ENCODE measurements at regions not wholly inside any gene's neighbourhood (a gene's known extent, or its start where the extent isn't known, plus 50 kb on each side); places are given as distances from the start of the nearest gene placed in this dataset.
"Not testable (repeated sequence)": the region's sequence is repeated elsewhere in the genome, so short reads cannot be mapped to it uniquely, and the experiment has no call there.

DNA sequence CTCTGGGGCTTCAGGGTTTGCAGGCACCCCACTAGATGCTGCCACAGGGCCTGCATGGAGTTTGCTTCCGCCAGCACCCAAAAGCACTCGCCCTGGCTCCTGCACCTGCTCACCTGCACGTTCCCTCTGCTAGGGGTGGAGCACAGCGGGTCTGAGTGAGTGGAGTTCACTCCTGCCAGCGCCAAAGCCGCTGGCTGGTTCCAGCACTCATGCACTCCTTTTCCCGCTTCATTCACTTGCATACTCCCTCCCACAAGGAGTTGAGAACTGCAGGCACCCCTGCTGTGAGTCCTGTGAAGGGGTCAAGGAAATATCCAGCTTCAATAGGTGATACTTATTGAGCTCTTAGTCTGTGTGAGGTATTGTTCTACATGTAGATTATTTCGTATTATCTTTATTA, 537.5 kb downstream of the NR2F2 start:
- Mint-ChIP-seq H3K4me1 (no peaks in the 10 kb centered on the region), H3K36me3 (ENCODE audit: low read depth) (no peaks in the 10 kb centered on the region), H3K27ac (no peak overlapping the region), H3K9me3 (peaks cover 3% of the 10 kb centered on the region), H3K27me3 (no peaks in the 10 kb centered on the region), H3K4me3 (no peak overlapping the region)
- DNase-seq = no peak
- ChIA-PET POLR2A (no interaction called here), CTCF (no interaction called here)

DNA sequence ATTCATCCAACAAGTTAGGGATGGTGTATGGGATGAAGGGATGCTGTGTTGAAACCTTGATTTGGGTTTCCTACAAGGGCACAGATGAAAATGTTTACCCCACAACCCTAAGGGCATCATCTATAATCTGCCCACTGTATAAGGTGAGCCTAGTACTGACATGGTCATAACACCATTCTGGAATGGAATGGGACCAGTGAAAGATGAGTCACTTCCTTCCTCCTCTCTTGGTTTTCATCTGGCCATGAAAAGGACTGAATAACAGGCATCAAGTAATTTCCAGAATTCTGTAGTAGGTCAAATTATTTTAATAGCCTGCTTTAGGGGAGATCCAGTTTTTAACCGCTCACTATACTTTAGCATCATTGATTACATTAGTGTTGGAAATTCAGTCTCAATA, 538.6 kb downstream of the NR2F2 start:
- H3K4me1 Mint-ChIP-seq = no peaks in the 10 kb centered on the region
- no peak for DNase-seq
- no peak overlapping the region for H3K4me3 Mint-ChIP-seq
- H3K27ac Mint-ChIP-seq = no peak overlapping the region
- H3K36me3 Mint-ChIP-seq (ENCODE audit: low read depth) = no peaks in the 10 kb centered on the region
- CTCF ChIA-PET = no interaction called here
- POLR2A ChIA-PET = no interaction called here
- H3K9me3 Mint-ChIP-seq = peaks cover 6% of the 10 kb centered on the region
- no peaks in the 10 kb centered on the region for H3K27me3 Mint-ChIP-seq

DNA sequence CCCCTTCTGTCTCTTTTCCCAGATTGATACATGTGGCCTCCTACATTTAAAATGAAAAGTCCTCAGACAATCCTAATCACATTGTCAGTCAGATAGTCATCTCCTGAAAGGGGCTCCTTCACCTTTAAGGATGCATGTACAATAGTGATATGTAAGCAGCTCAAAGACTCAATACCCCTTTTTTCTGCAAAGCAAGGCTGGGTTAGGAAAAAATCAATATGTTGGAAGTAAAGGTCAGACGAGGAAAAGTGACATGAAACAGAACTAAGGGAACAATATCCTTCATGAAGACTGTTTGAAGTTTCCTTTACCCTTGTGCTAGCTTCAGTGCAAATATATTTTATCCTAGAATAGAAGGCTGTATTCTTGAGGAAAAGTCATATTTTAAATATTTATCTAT, 539.3 kb downstream of the NR2F2 start:
- CTCF ChIA-PET = no interaction called here
- POLR2A ChIA-PET = no interaction called here
- H3K4me1 Mint-ChIP-seq = no peaks in the 10 kb centered on the region
- no peak for DNase-seq
- no peak overlapping the region for H3K27ac Mint-ChIP-seq
- H3K9me3 Mint-ChIP-seq = peaks cover 7% of the 10 kb centered on the region
- no peak overlapping the region for H3K4me3 Mint-ChIP-seq
- H3K36me3 Mint-ChIP-seq (ENCODE audit: low read depth) = no peaks in the 10 kb centered on the region
- no peaks in the 10 kb centered on the region for H3K27me3 Mint-ChIP-seq

DNA sequence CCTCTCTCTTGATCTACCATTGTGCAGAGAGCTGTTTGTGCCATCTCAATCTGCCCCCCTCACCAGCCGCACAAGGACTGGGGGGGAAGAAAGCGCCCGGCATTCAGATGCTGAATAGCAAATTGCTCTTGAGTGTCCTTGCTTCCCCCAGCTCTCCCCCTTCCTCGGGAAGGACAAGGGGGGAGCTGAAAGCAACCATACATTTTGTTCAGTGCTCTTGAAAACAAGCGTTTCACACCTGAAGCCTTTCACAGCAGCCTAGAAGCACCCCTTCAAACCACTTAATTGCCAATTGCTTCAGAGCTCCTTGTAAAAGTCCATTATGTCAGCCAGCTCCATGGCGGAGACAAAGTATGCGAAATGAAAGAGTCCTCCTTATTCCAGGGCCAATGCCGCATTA, 540.1 kb downstream of the NR2F2 start:
- Mint-ChIP-seq H3K4me1 (no peaks in the 10 kb centered on the region), H3K4me3 (no peak overlapping the region), H3K9me3 (peaks cover 7% of the 10 kb centered on the region), H3K27ac (no peak overlapping the region), H3K36me3 (ENCODE audit: low read depth) (no peaks in the 10 kb centered on the region), H3K27me3 (no peaks in the 10 kb centered on the region)
- CTCF ChIA-PET = no interaction called here
- no peak for DNase-seq
- POLR2A ChIA-PET = no interaction called here

DNA sequence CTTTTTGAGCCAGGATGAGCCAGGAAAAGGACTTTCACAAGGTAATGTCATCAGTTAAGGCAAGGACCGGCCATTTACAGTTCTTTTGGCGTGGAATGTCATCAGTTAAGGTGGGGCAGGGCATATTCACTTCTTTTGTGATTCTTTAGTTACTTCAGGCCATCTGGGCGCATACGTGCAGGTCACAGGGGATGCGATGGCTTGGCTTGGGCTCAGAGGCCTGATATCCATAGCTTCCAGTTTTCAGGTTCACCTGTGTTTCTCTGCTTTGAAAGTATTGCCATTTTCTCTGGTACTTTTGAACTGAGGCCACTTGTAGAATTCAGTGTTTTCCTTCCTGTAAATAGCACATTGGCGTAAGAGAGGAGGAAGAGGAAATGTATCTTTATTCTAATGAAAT, 546.9 kb downstream of the NR2F2 start:
- H3K27me3 Mint-ChIP-seq; POLR2A ChIA-PET; H3K27ac Mint-ChIP-seq; H3K36me3 Mint-ChIP-seq (ENCODE audit: low read depth); H3K4me1 Mint-ChIP-seq; DNase-seq; CTCF ChIA-PET; H3K4me3 Mint-ChIP-seq: not testable (repeated sequence)
- peaks cover 11% of the 10 kb centered on the region for H3K9me3 Mint-ChIP-seq

DNA sequence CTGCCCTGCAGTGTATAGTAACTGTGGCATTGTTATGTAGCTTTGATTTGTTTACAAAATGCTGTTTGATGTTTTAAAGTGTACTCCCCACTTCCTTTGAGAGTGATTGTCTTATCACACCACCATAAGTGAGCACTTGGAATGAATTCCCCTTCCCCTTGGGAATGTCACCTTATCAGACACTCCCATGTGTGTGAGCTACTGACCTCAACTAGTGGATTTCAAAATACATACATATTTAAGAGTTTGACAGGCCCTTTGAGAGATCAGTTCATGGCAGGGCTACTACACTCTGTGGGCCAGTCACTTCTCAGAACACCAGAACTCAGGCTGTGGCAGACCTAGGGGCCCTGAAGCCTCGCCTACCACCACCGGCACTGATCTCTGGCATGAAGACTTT, 547.6 kb downstream of the NR2F2 start:
- H3K9me3 Mint-ChIP-seq = peaks cover 11% of the 10 kb centered on the region
- H3K27ac Mint-ChIP-seq = no peak overlapping the region
- no peaks in the 10 kb centered on the region for H3K4me1 Mint-ChIP-seq
- H3K27me3 Mint-ChIP-seq = no peaks in the 10 kb centered on the region
- no peaks in the 10 kb centered on the region for H3K36me3 Mint-ChIP-seq (ENCODE audit: low read depth)
- H3K4me3 Mint-ChIP-seq = no peak overlapping the region
- no peak for DNase-seq
- POLR2A ChIA-PET = no interaction called here
- CTCF ChIA-PET = no interaction called here

DNA sequence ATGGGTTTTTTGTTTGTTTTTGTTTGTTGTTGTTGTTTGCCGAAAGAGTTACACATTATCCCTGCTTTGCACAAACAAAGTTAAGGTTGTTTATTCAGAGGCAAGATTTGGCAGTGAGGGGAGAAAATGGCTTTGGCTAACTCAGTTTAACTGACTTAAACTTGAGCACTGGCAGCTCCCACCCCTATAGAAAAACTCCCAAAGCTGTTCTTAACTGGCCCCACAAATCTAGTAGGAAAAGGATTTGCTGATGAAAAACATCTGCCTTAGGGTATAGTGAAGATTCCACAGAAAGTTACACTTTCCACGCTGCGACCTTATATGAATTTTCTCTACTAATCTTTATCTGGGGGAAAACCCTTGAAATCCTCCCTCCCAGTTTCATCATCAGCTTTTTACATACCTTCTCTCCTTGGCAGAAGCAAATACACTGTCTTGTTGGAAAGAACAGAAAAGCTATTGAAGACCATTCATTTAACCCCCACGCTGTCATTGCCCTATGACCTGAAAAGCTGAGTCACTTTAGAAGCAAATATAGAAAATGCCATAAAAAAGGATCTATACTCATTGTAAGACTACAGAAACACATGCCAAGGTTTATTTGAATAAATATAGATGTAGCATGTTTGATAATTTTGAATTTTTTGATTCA, 551.7 kb downstream of the NR2F2 start:
- no peaks in the 10 kb centered on the region for H3K4me1 Mint-ChIP-seq
- H3K4me3 Mint-ChIP-seq = no peak overlapping the region
- no peak for DNase-seq
- CTCF ChIA-PET = no interaction called here
- peaks cover 4% of the 10 kb centered on the region for H3K9me3 Mint-ChIP-seq
- no peak overlapping the region for H3K27ac Mint-ChIP-seq
- POLR2A ChIA-PET = no interaction called here
- H3K27me3 Mint-ChIP-seq = no peaks in the 10 kb centered on the region
- no peaks in the 10 kb centered on the region for H3K36me3 Mint-ChIP-seq (ENCODE audit: low read depth)

DNA sequence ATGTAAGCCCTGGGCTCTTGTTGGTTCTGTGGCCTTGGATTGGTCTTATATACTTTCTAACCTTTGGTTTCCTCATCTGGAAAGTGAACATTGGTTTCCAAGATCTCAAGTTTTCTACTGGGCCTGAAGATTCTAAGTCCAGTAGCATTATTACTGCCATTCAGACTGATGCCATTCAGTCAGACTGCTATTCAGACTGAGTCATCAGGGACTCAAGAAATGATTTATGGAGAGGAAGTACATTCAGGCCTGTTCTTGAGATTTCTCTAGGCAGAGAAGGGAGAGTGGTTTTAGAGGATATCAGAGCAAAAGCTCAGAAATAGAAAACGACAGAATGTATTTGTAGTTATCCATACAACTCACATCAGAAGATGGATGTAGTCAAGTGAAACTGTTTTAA, 557.2 kb downstream of the NR2F2 start:
- ChIA-PET CTCF (no interaction called here), POLR2A (no interaction called here)
- H3K4me1 Mint-ChIP-seq = peaks cover 12% of the 10 kb centered on the region
- no peak for DNase-seq
- H3K36me3 Mint-ChIP-seq (ENCODE audit: low read depth) = no peaks in the 10 kb centered on the region
- no peaks in the 10 kb centered on the region for H3K9me3 Mint-ChIP-seq
- no peak overlapping the region for H3K4me3 Mint-ChIP-seq
- no peak overlapping the region for H3K27ac Mint-ChIP-seq
- H3K27me3 Mint-ChIP-seq = no peaks in the 10 kb centered on the region

DNA sequence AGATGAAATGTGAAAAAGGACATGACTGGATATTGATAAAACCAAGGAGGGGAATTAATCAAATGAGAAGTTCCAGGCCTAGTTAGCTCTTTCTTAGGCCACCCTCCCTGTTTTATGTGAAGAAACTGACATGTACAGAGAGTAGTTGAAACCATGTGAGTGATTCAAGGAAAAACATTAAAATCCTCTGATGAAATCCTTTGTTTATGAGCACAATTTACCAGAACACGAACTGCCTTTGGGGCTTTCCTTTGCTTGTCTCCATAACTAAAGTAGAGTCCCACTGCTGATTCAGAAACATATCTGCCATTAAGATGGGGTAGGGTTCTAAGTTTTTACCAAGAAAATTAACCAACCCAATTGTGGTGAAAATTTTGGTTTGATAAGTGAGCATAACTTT, 558.3 kb downstream of the NR2F2 start:
- CTCF ChIA-PET = no interaction called here
- Mint-ChIP-seq H3K4me1 (peaks cover 12% of the 10 kb centered on the region), H3K9me3 (no peaks in the 10 kb centered on the region), H3K27me3 (no peaks in the 10 kb centered on the region), H3K4me3 (no peak overlapping the region), H3K36me3 (ENCODE audit: low read depth) (no peaks in the 10 kb centered on the region), H3K27ac (no peak overlapping the region)
- no peak for DNase-seq
- POLR2A ChIA-PET = no interaction called here

DNA sequence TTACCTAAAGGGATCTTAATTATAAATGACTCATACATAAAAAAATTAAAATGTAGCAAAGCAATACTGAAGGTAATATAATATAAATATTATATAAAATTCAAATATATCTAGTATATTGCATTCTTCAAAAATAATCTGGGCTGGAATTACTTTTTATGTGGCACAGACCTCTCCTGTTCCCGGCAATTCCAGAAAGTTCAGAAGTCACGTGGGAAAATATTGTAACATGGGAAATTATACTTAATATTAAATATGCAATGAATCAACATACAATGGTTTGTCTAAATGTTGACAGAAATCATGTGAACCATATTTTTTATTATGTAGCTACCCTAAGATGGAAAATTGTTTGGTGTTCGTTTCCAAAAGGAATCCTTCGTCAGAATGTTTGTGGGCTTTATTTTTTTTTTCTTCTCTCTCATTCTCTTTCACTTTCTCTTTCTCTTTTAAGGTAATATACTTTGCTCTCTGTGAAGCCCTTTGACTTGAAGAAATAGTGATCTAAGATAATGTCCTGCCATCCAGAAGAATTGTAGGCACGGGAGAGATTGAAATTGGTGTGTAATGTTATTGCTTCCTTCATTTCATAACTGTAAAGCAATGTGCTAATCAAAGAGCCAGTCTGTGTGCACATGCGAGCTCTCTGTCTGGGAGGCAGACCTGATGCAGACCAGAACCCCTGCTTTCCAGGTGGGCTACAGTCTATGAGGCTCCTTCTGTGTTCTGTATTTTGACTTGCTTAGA, 559.4 kb downstream of the NR2F2 start:
- Mint-ChIP-seq H3K9me3 (no peaks in the 10 kb centered on the region), H3K4me3 (peak overlapping the region; percentile 63), H3K27ac (peak overlapping the region; percentile 1), H3K4me1 (peaks cover 12% of the 10 kb centered on the region), H3K27me3 (no peaks in the 10 kb centered on the region), H3K36me3 (ENCODE audit: low read depth) (no peaks in the 10 kb centered on the region)
- CTCF ChIA-PET = interaction anchor here (0.7 kb wide), 1 partner anchor 563 kb away, joined by 3 read pairs; no protein-coding TSS in a partner anchor
- DNase-seq = no peak
- POLR2A ChIA-PET = no interaction called here

DNA sequence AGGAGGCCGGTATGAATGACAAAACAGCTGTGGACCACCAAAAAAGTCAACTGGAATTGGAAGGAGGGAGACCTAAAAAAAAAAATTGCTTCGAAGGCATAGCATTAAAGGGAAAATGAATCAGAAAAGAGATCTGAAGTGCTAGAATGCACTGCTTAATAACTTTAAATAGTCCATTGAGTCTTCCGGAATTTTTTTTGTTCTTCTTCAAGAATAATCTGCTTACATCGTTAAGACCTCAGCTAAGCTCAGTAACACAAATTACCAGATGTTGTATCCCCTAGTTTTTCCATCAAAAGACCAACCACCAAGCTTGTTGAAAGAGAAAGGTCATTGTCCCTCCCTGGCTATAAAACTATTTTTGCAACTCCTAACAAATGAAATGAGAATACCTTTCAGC, 560.5 kb downstream of the NR2F2 start:
- no peak overlapping the region for H3K4me3 Mint-ChIP-seq

DNA sequence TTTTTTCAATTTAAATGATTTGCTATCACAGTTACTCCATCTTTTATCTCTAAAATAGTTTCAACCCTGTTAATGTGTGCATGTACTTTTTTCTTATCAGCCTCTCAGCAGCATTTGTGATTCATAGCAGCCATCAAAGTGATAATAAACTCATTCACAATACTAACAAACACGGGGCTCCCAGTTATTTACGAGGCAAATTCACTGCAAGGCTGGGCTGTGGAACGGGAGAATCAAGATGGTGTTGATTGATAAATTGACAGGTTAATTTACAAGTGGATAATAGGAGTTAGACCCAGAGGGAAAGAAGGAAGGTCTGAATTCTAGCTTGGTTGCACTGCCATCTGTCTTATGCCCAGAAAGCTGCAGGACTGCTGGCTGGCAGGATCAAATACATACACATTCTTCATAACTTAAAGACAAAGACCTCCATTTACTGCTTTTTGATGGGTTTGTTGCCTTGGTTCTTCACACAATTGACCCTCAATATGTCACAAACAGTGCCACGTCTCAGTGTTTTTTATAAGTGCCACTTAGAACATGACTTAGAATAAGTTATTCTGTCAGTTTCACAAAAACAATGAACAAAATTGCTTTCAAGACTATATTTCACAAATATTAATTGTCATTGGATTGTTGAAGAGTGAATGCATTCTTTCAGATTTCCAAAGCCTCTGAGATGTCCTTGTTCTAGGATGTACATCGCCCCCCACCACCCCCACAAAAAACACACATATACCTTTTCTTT, 562.8 kb downstream of the NR2F2 start:
- no peaks in the 10 kb centered on the region for H3K9me3 Mint-ChIP-seq
- DNase-seq = no peak
- H3K27ac Mint-ChIP-seq = no peak overlapping the region
- peaks cover 12% of the 10 kb centered on the region for H3K4me1 Mint-ChIP-seq
- H3K4me3 Mint-ChIP-seq = no peak overlapping the region
- no peaks in the 10 kb centered on the region for H3K27me3 Mint-ChIP-seq
- CTCF ChIA-PET = interaction anchor here (0.7 kb wide), 1 partner anchor 21 kb away, joined by 4 read pairs; no protein-coding TSS in a partner anchor
- H3K36me3 Mint-ChIP-seq (ENCODE audit: low read depth) = no peaks in the 10 kb centered on the region
- POLR2A ChIA-PET = no interaction called here

More for the DNA sequence above, 560.5 kb downstream of the NR2F2 start:
- no peak for DNase-seq
- H3K9me3 Mint-ChIP-seq = no peaks in the 10 kb centered on the region
- H3K27me3 Mint-ChIP-seq = no peaks in the 10 kb centered on the region
- H3K36me3 Mint-ChIP-seq (ENCODE audit: low read depth) = no peaks in the 10 kb centered on the region
- ChIA-PET CTCF (interaction anchor here (0.7 kb wide), 1 partner anchor 564 kb away, joined by 3 read pairs; no protein-coding TSS in a partner anchor), POLR2A (no interaction called here)
- H3K4me1 Mint-ChIP-seq = peaks cover 12% of the 10 kb centered on the region
- H3K27ac Mint-ChIP-seq = no peak overlapping the region

DNA sequence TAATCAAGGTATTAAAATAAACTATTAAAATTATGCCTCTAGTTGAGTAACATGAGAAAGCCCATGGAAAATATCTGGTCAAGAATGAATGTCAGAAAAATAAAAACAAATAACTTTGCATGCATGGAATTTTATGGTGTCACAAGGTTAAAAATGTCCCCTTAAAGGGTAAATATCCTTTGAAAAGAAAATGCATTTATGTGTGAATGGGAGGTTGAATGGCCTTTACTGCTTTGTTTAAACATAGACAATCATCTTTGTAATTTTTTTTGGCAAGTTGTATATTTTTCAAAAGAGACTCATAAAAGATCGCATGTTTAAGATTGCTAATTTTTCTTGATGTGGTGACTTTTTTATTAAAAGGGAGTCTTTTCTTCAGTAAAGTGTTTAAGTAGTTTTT, 564.2 kb downstream of the NR2F2 start:
- H3K4me1 Mint-ChIP-seq = peaks cover 9% of the 10 kb centered on the region
- no peaks in the 10 kb centered on the region for H3K36me3 Mint-ChIP-seq (ENCODE audit: low read depth)
- no peak overlapping the region for H3K27ac Mint-ChIP-seq
- no peaks in the 10 kb centered on the region for H3K9me3 Mint-ChIP-seq
- CTCF ChIA-PET = no interaction called here
- H3K4me3 Mint-ChIP-seq = no peak overlapping the region
- no peaks in the 10 kb centered on the region for H3K27me3 Mint-ChIP-seq
- POLR2A ChIA-PET = no interaction called here
- DNase-seq = no peak

DNA sequence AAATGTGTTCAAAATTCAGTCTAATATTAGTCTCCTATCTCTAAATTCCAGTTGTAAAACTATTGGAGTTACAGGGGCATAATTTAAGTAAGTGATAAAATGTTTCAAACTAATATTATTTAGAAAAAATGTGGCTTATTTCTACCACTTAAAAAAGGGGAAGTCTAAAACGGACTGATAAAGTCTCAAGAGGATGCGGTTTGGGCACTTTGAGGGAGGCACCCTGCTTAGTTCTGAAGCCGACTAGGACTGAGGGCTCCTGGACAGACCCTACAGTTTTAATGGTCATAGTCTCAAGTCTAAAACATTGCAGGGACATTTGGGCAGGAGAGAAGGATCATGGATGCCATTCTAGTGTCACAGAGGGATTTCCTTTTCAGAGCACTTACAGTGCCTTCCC, 566.3 kb downstream of the NR2F2 start:
- ChIA-PET CTCF (no interaction called here), POLR2A (no interaction called here)
- Mint-ChIP-seq H3K27ac (no peak overlapping the region), H3K9me3 (peaks cover 6% of the 10 kb centered on the region), H3K4me3 (no peak overlapping the region), H3K27me3 (no peaks in the 10 kb centered on the region), H3K36me3 (ENCODE audit: low read depth) (no peaks in the 10 kb centered on the region), H3K4me1 (no peaks in the 10 kb centered on the region)
- no peak for DNase-seq
